ENCODE measurements at regions not wholly inside any gene's neighbourhood (a gene's known extent, or its start where the extent isn't known, plus 50 kb on each side); places are given as distances from the start of the nearest gene placed in this dataset.

GRCh38 chr15:47624503-47624902 is 92.8 kb upstream of the SEMA6D start:
- TF ChIP-seq, protein P1, sequence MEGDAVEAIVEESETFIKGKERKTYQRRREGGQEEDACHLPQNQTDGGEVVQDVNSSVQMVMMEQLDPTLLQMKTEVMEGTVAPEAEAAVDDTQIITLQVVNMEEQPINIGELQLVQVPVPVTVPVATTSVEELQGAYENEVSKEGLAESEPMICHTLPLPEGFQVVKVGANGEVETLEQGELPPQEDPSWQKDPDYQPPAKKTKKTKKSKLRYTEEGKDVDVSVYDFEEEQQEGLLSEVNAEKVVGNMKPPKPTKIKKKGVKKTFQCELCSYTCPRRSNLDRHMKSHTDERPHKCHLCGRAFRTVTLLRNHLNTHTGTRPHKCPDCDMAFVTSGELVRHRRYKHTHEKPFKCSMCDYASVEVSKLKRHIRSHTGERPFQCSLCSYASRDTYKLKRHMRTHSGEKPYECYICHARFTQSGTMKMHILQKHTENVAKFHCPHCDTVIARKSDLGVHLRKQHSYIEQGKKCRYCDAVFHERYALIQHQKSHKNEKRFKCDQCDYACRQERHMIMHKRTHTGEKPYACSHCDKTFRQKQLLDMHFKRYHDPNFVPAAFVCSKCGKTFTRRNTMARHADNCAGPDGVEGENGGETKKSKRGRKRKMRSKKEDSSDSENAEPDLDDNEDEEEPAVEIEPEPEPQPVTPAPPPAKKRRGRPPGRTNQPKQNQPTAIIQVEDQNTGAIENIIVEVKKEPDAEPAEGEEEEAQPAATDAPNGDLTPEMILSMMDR (IDR thresholded peaks at IDR 0.05; ENCODE audit: low read depth, low read length), result no peak
- no peak for TF ChIP-seq POLR2A (IDR thresholded peaks at IDR 0.05; ENCODE audit: extremely low read depth, insufficient read length)
- no peak for TF ChIP-seq MYC (IDR thresholded peaks at IDR 0.05; ENCODE audit: low read depth, low read length)
